ENCODE measurements at regions not wholly inside any gene's neighbourhood (a gene's known extent, or its start where the extent isn't known, plus 50 kb on each side); places are given as distances from the start of the nearest gene placed in this dataset.
A peak's percentile ranks its signal among the peaks of the same experiment; 100 is the strongest.

DNA sequence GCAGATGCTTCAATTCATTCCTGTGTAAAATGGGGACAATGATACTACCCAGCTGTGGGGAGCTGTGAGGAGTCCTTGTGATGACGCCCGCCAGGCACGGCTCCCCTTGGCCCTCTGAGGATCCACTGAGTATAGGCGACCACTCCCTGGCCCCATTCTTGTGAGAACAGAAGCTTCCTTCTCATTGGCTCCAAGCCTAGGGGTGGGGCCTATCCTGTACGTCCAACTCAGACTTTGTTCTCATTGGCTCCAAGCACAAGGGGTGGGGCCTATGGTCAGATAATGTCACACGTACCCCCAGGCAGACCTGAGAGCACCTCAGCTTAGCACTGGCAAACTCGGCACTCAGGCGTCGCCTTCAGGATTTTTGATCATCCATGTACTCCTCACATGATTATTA, 232.9 kb upstream of the MVB12B start:
- TF ChIP-seq GATA1 (IDR thresholded peaks at IDR 0.05; ENCODE audit: low read depth, low read length) (no peak), POLR2A (IDR thresholded peaks at IDR 0.05; ENCODE audit: low read length) (no peak)
- peak; percentile 10 for DNase-seq

DNA sequence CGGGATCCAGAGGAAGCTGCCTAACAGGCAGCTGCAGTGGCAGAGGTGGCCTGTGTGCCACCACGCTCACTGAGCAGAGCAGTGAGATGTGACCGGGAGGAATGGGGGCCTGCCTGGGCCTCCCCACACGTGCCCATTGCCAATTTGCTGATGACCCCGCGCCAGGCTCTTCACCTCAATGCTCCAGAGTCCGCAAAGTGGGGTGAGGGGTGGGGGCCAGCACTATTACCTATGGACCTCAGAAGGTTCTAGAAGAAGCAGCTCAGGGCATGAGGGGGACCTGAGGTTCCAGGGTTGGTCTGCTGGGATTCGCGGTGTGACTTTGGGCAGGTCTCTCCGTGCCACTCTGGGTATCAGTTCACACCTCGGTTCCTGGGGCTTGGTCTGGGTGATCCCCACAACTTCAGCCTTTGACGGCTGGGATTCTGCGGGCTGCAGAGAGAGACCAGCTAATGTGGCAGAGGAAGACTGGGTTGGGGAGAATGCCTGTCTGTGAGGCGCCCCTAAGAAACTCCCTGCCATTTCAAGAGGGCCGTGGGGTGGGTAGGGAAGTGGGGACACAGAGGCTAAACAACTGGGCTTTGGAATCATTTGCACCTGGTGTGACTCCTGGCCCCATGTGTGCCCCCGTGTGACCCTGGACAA, 231.0 kb upstream of the MVB12B start:
- no peak for DNase-seq
- TF ChIP-seq POLR2A (IDR thresholded peaks at IDR 0.05; ENCODE audit: low read length) (no peak), GATA1 (IDR thresholded peaks at IDR 0.05; ENCODE audit: low read depth, low read length) (no peak)

DNA sequence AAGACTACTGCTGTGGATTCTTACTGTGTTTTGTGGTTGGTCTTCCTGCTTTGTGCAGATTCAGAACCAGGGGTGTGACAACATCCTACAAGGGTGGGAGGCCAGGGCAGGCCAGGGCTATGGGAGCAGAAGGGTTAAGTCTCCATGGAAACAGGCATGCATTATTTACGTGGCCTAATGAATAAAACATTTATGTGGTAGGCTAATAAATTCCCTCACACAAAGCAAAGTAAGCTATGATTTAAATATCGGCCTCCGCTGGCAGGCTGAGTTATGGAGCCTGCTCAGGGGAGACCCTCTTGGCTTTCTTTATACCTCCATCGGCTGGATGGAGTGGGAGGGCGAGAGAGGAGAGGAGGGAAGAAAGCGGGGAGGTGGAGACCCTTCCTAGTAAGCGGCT, 230.3 kb upstream of the MVB12B start:
- no peak for DNase-seq
- TF ChIP-seq GATA1 (IDR thresholded peaks at IDR 0.05; ENCODE audit: low read depth, low read length) = no peak
- no peak for TF ChIP-seq POLR2A (IDR thresholded peaks at IDR 0.05; ENCODE audit: low read length)

DNA sequence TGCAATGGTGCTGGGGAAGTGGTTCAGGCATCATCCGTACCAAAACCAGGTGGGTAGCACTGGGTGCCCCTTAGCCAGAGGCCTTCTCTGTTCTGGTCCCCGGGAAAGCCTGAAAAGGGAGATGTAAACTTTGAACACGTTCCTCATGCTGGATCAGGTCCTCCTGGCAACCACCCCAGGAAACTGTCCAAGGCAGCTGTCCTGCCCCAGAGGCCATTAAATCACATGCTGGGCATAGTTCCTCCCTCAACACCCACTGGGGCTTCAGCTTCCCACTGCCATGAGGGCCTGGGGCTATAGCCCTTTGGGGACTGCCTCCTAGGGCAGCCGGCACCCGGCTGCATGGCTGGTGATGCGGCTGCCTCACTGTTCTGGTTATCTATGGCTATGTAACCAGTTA, 228.9 kb upstream of the MVB12B start:
- no peak for DNase-seq
- TF ChIP-seq GATA1 (IDR thresholded peaks at IDR 0.05; ENCODE audit: low read depth, low read length) (no peak), POLR2A (IDR thresholded peaks at IDR 0.05; ENCODE audit: low read length) (no peak)

DNA sequence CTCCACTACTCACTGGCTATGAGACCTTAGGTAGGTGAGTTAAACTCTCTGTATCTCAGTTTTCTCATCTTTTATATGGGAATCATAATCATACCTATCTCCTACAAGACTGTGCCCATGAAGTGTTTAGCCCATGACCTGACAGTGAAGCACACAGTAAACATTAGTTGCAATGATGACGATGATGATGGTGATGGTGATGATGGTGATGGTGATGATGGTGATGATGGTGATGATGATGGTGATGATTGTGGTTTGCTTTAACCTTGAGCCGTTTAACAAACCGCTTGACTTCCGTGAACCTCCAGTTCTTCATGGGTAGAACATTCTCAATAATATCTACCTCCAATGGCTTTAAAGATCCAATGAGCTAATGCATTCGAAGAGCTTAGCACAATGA, 220.2 kb upstream of the MVB12B start:
- no peak for TF ChIP-seq POLR2A (IDR thresholded peaks at IDR 0.05; ENCODE audit: low read length)
- no peak for TF ChIP-seq GATA1 (IDR thresholded peaks at IDR 0.05; ENCODE audit: low read depth, low read length)
- DNase-seq = no peak

DNA sequence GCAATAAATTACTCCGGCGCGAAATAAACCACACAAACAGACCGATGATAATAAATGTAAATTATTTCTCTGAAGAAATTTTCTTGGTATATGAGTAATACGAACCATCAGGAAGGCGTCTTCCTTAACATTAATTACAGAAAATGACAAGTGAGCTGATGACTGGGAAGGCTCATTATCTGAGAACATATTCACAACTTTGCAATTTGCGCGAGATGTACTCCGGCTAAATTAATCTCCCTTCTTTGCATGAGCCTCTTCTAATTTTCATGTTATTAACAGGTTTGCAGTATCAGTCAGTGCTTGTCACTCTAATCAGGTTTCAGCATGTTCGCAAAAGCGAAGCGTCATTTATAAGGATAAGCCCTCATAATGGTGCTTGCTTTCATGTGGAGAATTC, 218.9 kb upstream of the MVB12B start:
- TF ChIP-seq GATA1 (IDR thresholded peaks at IDR 0.05; ENCODE audit: low read depth, low read length) (no peak), POLR2A (IDR thresholded peaks at IDR 0.05; ENCODE audit: low read length) (no peak)
- no peak for DNase-seq

DNA sequence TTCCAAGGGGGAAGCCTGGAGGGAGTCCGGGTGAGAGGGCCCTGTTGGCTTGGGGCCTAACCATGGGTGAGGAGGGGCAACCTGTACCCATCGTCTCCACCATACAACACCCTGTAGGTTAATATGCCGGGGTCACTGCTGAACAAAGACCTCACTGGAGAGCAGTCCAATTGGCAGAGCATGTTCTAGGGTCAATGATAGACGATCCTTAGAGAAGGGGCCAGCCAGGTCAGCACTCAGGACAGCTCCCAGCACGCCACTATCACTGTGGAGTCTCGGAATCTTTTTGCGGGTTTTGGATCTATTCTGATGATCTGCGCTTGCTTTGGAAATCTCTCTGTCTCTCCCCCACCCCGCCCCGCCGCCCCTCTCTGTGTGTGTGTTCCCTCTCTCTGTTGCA, 218.4 kb upstream of the MVB12B start:
- TF ChIP-seq POLR2A (IDR thresholded peaks at IDR 0.05; ENCODE audit: low read length) = no peak
- no peak for TF ChIP-seq GATA1 (IDR thresholded peaks at IDR 0.05; ENCODE audit: low read depth, low read length)
- DNase-seq = no peak

DNA sequence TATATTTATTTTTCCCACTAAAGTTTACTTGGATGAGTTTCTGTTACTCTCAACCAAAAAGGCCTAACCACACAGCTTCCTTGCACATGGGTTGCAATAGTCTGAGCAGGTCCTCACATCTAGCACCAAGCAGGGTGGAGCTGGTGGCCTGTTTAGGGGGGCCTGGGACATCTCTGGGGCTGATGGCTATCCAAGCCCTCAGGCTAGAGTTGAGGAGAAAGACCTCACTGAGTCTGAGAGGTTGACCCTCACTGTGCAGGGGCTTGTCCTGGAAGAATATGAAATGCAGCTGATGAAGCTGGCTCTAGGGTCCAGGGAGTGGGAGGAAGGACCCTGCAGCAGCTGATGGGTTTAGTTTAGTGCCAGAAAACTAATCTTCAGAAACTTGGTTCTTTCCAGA, 217.1 kb upstream of the MVB12B start:
- no peak for TF ChIP-seq GATA1 (IDR thresholded peaks at IDR 0.05; ENCODE audit: low read depth, low read length)
- TF ChIP-seq POLR2A (IDR thresholded peaks at IDR 0.05; ENCODE audit: low read length) = no peak
- DNase-seq = no peak

DNA sequence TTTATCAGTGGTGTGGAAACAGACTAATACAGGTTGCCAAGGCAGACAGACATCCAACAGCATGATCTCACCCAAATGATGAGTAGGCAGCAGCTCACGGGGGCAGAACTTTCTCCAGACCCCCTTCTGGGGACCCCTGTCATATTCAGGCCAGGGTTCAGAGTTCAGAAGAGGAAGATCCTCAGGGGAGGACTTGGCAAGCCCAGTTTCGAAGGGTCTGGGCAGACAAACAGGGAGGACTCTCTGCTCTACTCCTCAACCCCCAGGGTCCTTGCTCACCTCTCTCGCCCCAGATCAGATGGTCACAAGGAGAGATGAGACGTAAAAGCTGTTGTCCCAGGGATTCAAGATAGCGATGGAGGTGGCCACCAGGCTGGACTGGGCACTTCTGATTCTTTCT, 215.1 kb upstream of the MVB12B start:
- DNase-seq = no peak
- TF ChIP-seq GATA1 (IDR thresholded peaks at IDR 0.05; ENCODE audit: low read depth, low read length) (no peak), POLR2A (IDR thresholded peaks at IDR 0.05; ENCODE audit: low read length) (no peak)

DNA sequence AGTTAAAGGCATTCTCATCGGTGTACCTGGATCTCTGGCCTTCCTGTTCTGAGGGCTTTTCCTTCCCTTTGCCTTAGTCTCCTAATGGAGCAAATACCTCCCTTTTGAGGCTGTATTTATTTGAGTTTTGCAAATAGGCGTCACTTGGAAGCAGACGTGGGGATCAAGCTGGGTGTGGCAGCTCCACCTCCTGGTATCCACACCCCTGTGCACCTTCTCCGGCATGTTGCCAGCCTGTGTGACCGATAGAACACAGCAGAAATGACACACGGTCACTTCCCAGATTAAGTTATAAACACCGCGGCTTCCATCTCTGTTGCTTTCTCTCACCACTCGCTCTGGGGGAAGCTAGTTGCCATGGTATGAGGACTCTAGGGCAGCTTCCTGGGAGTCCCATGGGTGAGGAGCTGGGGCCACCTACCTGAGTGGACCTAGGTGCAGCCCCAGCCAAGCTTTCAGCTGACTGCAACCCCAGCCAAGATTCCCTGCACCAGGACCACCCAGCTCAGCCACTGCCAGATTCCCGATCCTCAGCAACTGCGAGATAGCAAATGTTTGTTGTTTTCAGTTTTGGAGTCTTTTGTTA, 214.4 kb upstream of the MVB12B start:
- TF ChIP-seq GATA1 (IDR thresholded peaks at IDR 0.05; ENCODE audit: low read depth, low read length) (no peak), POLR2A (IDR thresholded peaks at IDR 0.05; ENCODE audit: low read length) (no peak)
- DNase-seq = no peak

DNA sequence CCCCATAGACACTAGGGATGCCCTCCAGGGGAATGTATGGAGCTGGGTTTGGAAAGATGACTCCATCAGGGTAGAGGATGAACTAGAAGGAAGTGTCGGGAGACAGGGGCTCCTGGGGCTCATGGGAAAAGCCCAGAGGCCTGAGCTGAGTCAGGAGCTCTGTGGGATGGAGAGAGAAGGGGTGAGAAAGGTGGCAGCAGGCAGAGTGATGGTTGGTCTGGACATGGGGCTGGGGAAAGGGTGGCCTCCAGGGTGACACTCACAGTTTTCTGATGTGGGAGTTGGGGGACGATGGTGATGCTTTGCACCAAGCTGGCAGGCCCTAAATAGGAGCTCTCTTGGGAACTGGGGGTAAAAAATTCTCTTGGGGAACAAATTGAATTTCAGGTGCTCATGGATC, 213.5 kb upstream of the MVB12B start:
- no peak for TF ChIP-seq GATA1 (IDR thresholded peaks at IDR 0.05; ENCODE audit: low read depth, low read length)
- TF ChIP-seq POLR2A (IDR thresholded peaks at IDR 0.05; ENCODE audit: low read length) = no peak
- DNase-seq = no peak

DNA sequence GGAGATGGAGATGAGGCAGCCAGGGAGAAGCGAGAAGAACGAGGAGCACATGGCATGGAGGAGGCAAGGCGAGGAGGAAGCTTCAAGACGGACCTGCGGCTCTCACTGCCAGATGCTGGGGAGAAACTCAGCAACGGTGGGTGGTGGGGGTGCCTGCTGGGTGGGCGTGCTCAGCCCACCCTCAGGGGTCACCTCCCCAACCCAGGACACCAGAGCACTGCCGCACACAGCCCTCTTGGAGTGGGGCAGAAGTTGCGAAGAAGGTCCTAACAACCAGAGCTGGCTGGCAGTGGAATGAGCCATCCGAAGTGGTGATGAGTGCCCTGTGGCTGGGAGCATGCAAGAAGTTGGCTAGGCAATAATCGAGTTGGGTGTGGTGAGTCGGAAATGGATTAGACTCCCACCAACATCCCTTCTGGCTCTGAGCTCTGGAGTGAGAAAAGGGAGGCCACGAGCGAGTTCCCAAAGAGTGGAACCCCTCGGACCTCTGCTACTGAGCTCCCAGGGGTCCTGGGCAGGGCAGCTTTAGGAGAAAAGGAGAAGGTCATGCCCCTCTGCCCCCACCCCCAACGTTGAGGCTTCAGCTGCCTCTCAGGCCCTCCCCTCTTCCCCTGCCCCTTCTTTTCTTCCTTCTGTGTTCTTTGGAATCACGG, 212.7 kb upstream of the MVB12B start:
- no peak for TF ChIP-seq GATA1 (IDR thresholded peaks at IDR 0.05; ENCODE audit: low read depth, low read length)
- no peak for TF ChIP-seq POLR2A (IDR thresholded peaks at IDR 0.05; ENCODE audit: low read length)

DNA sequence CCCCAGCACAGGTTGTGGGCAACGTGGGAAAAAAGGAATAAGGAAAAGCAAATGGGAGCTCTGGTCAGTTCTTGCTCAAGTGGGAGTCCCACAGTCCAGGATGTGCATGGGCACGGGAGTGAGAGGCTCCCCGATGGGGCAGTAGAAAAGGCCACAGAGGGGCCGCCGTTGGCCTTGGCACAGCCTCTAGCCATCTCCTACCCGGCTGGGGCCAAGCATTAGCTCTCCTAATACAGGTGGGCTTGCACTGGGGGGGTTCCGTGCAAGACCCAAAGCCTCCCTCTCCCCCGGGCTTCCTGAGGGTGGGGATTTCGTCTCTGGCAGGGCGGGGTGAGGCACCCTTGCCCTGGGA, 212.2 kb upstream of the MVB12B start:
- DNase-seq = no peak
- TF ChIP-seq GATA1 (IDR thresholded peaks at IDR 0.05; ENCODE audit: low read depth, low read length) = no peak
- no peak for TF ChIP-seq POLR2A (IDR thresholded peaks at IDR 0.05; ENCODE audit: low read length)

More for the DNA sequence above, 212.7 kb upstream of the MVB12B start:
- DNase-seq = no peak

DNA sequence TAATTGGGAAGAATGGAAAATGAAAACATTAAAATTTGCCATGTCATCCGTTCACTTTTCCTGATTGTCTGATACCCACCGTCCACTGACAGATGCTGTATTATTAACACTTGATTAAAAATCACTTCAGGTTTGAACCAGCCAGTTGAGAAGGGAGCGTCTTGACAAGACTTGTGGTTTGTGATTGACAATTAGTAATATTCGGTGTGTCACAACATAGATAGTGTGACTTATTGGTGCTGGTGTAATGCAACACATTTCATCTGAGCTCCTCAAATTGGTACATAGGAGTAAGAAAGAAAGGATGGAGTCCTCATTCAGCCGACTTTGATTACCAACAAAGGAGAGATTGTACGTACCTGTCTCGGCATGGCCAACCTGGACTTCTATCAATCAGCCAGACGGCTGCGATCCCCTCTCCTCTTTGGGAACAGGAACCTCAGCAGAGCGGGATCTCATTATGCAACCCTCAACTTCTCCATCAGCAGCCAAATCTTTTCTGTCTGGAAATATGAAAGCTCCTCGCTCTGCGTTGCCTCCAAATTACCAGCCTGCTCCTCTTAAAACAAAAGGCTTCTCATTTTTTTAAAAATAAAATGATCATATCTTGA, 211.7 kb upstream of the MVB12B start:
- TF ChIP-seq POLR2A (IDR thresholded peaks at IDR 0.05; ENCODE audit: low read length) = no peak
- no peak for TF ChIP-seq GATA1 (IDR thresholded peaks at IDR 0.05; ENCODE audit: low read depth, low read length)
- no peak for DNase-seq

Measured in erythroblast (primary cell).